Suprapubic skin (tissue), 4 donors: ENCODE measurements at regions not wholly inside any gene's neighbourhood (a gene's known extent, or its start where the extent isn't known, plus 50 kb on each side); places are given as distances from the start of the nearest gene placed in this dataset.

ENCODE experiments used
- EP300 ChIP-seq: sonication (generic); formaldehyde crosslinking; IDR thresholded peaks from one replicate; pipeline ENCODE4 v1.6.1; 2017; ENCODE audit warnings: antibody characterized with exemption
- POLR2A ChIP-seq, 2 donors: fragments of 450-650 bp; IDR thresholded peaks; one replicate each; pipeline ENCODE4 v1.6.1; 2017; ENCODE audit warnings: antibody characterized with exemption in 2 of 2, mild to moderate bottlenecking in 2 of 2, moderate library complexity in 2 of 2
- POLR2AphosphoS5 ChIP-seq, 3 donors: sonication (generic); formaldehyde crosslinking; IDR thresholded peaks; one replicate each; pipeline ENCODE4 v1.6.1; 2017; ENCODE audit warnings: antibody characterized with exemption in 3 of 3
- TF ChIP-seq, protein P1 (sequence below), 2 donors: fragments of 200-600 bp in 1 of 2; fragments of 450-650 bp in 1 of 2; sonication (generic) in 1 of 2; IDR thresholded peaks; one replicate each; pipeline ENCODE4 v1.5.1; 2016 to 2019; ENCODE audit warnings: antibody characterized with exemption in 2 of 2, mild to moderate bottlenecking in 1 of 2, moderate library complexity in 1 of 2

DNA sequence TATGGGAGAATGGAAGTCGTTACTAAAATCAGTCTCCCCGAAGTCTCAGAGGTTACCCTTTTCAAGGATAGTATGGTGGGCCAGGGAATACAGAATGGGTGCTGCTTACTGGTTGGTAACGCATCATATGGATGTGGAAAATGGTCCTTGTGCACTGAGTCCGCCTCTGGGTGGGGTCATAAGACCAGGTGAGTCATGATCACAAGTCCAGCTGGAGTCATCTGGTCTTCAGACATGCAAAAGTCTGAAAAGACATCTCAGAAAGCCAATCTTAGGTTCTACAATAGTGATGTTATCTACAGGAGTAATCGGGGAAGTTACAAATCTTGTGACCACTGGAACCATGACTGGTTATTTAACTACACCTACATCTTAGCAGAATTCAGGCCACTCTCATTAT is 71.9 kb upstream of the TCL1B start:
- TF ChIP-seq EP300 (no peak), POLR2A (IDR thresholded peaks at IDR 0.05) (no peak), POLR2AphosphoS5 (IDR thresholded peaks at IDR 0.05) (no peak)
- TF ChIP-seq, protein P1, sequence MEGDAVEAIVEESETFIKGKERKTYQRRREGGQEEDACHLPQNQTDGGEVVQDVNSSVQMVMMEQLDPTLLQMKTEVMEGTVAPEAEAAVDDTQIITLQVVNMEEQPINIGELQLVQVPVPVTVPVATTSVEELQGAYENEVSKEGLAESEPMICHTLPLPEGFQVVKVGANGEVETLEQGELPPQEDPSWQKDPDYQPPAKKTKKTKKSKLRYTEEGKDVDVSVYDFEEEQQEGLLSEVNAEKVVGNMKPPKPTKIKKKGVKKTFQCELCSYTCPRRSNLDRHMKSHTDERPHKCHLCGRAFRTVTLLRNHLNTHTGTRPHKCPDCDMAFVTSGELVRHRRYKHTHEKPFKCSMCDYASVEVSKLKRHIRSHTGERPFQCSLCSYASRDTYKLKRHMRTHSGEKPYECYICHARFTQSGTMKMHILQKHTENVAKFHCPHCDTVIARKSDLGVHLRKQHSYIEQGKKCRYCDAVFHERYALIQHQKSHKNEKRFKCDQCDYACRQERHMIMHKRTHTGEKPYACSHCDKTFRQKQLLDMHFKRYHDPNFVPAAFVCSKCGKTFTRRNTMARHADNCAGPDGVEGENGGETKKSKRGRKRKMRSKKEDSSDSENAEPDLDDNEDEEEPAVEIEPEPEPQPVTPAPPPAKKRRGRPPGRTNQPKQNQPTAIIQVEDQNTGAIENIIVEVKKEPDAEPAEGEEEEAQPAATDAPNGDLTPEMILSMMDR (IDR thresholded peaks at IDR 0.05), result no peak
